GM21367 (cell line): ENCODE measurements at regions not wholly inside any gene's neighbourhood (a gene's known extent, or its start where the extent isn't known, plus 50 kb on each side); places are given as distances from the start of the nearest gene placed in this dataset.

ENCODE experiments used
- ATAC-seq: cut with Tn5 transposase; IDR thresholded peaks from one replicate; pipeline ENCODE4 v1.9.1; 2021; ENCODE audit not compliant: unreplicated experiment

DNA sequence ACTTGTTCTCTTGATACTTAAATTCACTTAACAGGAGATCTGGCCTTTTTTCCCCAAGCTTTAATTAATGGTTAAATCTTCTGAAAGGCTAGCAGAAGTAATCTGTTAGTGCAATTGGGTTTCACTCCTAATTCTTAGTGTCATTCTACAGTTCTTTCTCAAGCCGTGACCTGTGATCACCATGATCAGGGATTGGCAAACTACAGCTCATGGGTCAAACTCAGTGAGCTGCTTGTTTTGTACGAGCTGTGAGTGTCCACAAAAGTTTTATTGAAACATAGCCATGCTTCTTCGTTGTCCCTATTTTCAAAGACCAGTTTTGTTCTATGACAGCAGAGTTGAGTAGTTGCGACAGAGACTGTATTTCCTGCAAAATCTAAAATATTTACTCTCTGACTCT lies 109.4 kb upstream of the KCNJ15 start:
- no peak for ATAC-seq

DNA sequence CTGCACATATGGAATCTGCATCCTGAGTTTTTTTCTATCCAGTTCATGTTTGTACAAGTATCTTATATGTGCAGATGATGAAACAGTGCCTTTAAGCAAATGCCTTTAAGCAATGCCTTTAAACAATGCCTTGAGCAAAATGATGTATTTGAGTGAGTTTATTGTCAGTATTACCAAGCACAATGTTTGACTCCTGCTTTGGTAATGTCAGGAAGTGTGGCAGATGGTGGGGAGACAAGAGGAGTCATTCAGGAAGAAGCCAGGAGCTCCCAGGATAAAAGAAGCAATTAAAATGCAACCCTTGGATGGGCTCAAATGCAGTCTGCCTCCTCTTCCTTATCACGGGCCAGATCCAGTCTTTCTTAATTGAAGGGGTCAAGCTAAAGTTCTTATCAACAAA lies 108.7 kb upstream of the KCNJ15 start:
- no peak for ATAC-seq

DNA sequence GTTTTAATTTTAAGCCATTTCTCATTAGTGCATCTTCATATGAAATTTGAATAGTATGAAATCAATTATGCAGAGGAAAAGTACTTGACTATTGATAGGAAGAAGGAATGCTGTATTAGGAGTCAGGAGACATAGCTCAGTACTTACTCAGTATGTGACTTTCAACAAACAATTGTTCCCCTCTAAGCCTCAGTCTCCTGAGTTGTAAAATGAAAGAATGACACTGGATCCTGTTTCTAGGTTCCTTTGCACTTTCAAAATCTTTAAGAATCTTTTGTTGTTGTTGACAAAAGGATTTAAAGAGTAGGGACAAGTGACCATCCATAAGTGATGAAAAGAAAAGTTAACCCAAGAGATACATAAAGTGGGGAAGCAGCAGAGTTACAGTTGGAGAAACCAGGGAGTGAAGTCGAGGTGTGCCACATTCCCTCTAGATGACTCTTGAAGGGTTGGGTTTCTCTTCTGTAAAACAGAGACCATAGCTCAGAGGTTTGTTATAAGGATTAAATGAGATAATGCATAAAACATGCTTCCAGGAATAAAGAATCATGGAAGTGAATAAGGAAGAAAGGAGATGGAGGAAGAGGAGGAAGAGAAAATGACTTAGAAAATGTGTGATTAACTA lies 105.7 kb upstream of the KCNJ15 start:
- no peak for ATAC-seq

DNA sequence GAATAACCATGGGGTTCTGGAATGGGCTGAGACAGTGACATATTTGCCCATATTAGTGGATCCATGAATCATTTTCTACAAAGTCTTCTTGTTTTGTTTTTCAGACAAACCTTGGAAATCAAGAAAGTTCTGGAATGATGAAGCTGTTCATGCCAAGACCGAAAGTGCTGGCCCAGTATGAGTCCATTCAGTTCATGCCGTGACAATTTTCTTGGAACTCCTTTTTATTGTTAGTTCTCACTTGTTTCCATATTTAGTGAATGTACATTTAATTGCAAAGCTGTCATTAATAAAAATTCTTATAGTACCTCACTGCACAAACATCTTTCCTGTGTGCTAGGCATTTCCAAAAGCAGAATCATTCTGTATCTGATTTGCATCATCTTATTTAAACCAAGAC lies 100.6 kb upstream of the KCNJ15 start:
- ATAC-seq, result no peak

DNA sequence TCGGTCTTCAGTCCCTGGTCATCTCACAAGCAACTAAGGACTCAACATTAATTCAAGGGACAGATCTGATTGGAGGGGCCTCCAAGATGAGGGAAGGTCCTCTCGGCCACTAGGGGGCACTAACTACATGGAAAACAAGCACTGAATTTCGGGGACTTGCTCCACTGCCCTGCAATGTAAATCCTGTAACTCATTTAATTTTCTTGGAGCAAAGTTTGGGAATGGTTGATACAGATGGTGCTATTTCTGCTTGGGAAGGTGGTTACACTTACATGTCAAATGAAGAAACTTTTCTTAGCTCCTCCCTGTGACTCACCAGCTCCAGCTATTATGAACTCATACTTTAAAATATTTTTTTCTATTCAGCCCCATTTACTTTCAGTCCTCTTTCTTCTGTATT lies 97.4 kb upstream of the KCNJ15 start:
- ATAC-seq, result peak; percentile 53

DNA sequence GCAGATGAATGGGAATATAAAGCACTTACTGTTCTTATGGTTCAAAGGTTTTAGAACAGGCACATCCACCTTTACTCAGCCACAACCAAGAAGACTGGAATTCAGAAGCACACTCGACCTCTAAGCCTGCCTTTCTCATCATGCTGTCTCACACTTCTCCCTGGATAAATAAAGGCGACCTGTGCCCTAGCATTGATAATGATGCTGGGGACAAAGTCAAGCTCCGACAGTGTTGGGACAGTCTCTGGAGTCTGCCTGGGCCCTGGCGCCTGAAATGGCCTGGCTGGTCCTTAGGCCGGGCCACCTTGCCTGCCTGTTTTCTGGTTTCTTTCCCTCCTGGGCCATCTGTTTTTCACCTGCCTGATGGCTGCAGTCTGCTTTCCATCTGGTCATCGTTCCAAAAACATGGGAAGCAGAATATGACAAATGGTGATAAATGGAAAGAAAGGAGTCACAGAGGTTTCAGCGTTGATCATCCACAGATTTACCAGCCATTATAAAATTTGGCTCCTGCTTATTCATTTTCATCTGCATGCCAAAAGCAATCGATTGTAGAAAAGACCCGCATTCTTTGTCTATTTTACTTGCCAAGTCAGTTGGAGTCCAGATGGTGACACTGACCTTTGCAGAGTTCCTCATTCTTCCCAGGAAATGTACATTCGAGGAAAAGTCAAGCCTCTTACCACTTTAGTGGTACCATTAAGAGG lies 91.2 kb upstream of the KCNJ15 start:
- ATAC-seq, result no peak

DNA sequence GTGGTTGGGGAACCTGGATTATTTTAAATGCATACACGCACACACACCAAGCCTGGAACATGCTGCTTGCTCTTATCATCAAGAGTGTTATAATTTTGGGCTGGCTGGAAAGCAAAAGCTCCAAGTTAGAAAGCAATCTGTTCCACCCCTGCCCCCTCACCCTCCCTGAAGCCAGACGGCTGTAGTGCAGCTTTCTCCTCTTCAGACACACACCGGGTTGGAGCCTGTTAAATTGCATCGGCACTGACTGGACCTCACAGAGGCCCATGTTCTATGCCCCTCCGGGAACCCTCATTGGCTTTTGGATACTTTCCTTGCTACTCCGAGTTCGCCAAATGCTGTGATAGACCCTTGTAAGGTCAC lies 90.6 kb upstream of the KCNJ15 start:
- ATAC-seq, result no peak

DNA sequence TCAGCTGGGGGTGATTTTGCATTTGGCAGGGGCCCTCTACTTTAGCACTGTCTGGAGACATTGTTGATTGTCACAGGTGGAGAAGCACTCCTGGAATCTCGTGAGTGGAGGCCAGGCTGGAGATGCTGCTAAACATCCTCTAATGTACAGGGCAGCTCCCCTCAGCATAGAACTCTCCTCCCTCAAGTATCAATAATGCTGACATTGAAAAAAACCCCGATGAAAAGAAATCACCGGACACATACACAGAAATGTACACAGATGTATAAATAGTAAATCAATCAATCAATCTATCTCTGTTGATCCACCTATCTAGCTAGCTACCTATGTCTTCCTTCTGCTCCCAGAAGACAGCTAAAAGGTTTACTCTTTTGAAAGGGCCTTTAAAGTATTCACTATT lies 89.4 kb upstream of the KCNJ15 start:
- no peak for ATAC-seq

DNA sequence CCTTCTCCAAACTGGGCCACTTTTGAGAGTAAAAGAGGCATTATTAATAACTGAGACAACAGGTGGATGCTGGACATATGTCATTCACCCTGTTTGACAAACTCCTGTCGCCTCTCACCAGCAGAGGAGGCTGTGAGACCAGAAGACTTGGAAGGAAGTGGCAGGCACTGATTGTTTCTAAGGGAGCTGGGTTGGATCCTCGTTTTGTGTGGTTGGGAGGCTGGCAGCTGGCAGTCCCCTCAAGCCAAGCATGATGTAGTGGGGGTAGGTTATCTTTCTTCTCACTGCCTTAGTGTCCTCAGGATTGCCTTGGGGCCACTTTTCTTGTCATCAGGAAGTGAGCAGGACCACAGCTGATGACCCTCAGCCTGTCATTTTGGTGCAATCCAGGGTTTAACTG lies 86.5 kb upstream of the KCNJ15 start:
- no peak for ATAC-seq

DNA sequence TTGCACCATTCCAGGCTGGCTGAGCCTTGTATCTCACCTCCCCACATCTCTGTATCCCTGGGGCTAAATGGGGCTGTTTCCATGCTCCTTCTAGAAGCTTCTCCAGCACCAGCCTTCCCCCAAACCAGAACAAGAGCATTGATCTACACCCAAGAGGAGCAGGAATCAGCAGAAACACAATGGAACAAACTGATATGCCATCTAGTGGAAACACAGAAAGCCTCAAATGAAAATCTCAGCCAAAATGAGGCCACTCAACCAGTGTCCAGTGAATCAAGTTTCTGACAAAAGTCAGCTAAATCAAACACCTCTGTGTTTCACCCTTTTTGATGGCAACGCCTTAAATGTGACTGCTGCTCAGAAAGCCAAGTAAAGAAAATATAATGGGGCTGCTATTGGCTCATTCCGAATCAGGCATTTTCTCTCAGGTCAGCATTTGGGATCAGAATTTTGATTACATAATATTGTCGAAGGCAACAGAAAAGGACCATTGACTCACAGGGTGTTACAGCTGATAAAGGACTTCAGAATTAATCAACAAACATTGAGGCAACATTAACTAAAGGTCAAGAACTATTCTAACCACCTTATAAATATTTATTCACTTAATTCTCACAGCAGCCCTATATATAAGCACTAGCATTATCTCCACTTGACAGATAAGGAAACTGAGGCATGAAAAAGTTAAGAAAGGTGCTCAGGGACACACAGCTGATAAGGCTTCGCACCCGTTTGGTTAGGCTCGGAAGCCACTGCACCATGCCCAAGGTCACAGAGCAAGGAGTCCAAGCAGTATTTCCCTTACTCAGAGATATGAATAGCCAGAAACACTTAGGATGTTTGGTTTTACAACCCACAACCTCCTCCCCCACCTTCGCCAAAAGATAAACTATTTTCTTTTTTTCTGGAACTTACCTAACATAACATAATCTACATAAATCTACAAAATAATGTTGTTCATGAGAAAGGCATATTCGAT lies 85.8 kb upstream of the KCNJ15 start:
- ATAC-seq, result no peak

DNA sequence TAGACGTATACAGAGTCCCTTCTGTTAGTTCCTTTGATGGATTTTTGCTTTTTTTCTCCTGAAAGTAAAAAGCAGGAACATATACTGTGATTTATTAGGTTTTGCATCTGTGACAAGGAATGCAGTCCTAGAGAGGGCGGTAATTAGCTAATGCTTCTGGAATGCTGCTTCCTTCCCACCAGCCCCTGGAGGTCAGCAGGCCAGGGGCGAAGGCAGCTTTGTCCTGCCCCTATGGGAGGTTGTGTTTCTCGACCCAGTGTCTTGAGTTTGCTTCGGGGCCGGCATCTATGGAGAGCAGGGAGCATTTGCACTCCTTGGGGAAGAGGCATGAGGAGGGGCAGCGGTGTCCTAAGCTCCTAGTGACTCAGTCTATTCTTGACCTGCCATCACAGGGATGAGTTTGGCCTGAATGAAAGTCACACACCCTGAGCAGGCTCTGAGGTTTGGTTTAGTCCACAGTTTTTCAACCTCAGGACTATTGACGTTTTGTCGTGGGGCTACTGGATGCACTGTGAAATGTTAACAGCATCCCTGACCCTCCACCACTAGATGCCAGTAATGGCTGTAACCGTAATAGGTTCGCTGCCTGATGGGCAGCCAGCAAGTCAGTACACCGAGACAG lies 85.0 kb upstream of the KCNJ15 start:
- no peak for ATAC-seq

DNA sequence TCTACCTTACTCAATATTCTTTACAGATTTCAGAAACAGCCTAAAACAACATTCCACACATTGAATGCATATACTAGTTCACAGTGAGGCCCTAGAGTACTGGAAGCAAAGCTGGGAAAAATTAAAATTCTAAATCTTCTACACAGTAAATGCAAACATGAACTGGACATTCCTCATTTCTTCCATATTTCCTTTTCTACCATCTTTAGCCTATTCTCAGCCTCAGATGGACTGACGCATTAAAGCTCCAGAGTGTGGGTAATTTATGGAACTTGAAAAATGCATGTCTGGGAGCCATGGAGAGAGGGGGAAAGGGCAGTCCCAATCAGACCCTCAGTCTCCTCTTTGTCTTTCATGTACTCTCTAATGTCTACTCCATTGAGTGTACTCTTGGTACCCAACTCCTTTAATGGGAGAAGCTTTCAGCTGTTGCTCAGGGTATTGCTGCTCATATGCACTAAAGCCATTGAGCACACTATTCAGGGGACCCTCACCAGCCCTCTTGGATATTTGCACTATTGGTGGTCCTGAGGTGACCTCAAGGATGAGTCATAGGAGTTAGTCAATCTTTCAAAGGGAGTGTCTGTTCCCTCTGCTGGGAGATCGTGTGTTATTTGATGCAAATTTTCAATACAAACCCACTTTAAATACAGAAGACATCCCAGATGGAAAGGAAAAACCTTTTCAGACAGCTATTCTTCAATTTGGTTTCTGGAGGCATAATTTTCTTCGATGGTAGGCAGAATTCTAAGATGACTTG lies 83.3 kb upstream of the KCNJ15 start:
- ATAC-seq, result no peak

DNA sequence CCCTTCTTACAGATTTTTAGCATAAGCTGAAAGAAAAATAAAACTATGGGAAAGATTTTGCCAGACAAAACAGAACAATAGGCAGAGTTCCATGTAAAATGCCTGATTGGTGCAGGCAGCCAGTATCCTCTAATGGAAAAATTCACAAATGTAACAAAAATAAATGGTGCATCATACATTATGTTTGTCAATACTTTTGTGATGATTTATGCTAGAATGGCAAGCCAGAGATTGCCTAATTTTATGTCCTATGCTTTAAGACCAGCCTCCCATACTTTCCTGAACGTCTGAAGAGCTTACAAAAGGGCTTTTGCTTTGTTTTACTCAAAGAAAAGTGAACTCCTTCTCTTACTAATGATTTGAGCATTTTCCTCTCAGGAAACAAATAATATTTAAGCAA lies 81.5 kb upstream of the KCNJ15 start:
- ATAC-seq, result no peak

DNA sequence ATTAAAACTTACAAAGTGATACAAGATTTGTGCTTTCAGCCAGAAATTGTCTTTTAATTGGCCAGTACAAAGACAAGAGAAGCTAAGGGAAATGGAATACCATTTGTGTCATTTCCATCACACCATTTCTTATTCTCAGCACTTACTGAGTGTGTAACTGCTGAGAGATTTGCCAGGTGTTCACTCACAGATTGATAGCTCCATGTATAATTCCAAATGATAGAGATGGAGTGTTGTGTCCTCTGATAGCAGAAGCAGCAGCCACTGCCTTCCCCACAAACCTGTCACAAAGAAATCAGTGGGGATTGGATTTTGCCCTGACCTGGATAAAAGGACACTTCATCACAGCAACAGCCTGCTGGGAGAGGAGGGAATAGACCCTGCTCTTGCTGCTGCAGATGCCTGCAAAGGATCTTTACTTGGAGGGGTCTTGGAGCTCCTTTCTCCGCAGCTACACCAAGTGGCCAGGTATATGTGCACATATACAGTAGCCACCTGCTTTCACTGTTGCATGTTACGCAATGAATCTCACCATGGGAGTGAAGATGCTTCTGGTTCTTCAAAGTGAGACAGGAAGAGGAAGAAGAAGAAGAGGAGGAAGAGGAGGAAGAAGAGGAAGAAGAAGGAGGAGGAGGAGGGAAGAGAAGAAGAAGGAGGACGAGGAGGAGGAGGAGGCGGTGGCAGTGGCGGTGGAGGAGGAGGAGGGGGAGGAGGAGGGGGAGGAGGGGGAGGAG lies 78.7 kb upstream of the KCNJ15 start:
- ATAC-seq, result no peak

DNA sequence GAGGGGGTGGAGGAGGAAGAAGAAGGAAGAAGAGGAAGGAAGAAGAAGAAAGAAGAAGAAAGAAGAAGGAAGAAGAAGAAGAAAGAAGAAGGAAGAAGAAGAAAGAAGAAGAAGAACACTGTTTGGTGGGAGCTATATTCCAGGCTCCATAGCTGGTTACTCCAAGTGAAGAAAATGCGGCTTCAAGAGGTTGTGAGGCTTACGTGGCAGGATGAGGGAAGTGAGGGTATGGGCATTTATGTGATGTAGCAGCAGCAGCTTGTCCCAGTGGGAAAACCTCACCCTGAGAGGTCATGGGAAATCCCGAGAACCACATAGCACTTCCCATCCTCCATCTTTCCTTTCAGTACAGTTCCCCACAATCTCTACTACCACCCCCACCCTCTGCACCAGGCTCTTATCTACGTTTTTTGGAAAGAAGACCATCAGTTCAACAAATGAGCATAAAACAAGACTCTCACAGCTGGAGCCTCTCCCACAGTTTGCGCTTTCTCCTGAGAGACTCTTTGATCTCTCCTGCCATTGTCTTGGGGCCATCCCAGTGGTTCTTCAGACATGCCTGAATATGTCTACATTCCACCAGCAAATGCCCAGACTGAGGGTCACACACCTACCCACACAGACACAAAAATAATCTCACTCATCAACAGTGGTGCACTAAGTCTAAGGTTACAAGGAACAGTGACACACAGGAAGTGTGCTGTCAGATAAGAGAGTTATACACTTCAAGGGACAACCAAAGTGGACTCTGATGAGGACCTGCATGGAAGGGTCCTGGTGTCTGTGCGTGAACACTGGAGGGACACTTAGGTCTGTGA lies 77.9 kb upstream of the KCNJ15 start:
- no peak for ATAC-seq

DNA sequence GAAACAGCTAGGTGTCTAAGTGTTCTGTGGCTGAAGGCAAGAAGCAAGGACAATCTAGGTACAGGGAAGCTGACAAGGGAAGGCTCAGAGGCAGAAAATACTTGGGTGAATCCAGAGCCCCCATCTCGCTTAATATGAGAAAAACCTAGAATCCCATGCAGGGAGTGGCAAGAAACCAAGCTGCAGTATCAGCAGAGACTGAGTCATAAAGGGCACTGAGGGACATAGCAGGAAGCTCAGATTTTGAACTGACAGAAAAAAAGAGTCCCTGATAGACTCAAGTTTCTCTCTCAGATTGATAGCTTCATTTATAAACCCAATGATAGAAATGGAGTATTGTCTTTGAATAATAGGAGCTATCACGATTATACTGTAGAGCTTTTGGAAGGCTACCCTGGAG lies 77.3 kb upstream of the KCNJ15 start:
- no peak for ATAC-seq

DNA sequence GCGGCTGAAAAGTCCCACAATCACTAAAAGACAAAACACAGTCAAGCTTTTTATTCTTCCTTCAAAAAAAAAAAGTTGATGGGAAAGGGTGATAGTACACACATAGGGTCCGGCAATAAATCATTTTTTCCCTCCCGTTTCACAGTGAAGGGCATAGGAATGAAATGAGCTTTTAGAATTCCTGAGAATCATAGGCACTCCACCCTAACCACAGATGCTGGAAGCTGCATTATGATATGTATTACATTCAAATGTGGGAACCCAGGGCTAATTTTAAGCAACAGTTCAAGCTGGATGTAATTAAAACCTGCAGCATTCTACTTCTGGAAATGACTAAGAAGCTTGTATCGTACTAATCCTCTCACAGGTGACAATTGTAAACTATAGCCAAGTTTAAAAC lies 75.7 kb upstream of the KCNJ15 start:
- no peak for ATAC-seq

DNA sequence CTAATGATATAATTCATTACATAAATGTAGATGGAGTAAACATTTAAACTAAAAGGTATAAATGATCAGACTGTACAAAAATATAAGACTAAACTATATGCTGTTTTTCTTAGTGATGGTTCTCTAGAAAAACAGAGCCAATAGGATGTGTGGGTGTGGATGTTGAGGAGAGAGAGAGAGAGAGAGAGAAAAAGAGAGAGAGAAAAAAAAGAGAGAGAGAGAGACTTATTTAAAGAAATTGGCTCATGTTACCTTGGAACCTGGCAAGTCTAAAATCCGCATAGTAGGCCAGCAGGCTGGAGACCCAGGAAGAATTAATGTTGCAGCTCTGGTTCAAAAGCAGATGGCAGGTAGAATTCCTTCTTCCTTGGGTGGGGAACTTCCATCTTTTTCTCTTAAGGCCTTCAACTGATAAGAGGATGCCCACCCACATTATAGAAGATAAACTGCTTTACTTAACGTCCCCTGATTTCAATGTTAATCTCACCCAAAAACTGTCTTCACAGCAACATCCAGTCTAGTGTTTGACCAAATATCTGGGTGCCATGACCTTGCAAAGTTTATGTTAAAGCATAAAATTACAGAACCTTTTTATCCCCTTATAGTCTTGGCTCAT lies 74.3 kb upstream of the KCNJ15 start:
- no peak for ATAC-seq

DNA sequence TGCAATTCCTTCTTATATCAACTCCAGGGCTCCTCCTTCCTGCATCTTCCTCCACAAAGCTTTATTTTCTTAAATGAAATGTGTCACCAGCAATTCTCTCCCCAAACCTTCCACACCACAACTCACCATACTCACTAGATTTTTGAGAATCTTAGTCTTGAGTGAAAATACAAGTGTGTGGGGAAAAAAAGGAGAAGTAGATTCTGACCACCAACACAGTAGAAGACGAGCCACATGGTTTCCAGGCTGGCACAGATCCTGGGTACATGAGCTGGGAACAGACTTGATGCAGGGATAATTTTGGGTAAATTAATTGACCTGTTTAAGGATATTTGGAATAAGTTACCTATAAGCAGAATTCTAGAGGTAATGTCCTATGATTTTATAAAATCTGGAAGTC lies 72.8 kb upstream of the KCNJ15 start:
- ATAC-seq, result no peak
